ENCODE measurements at regions not wholly inside any gene's neighbourhood (a gene's known extent, or its start where the extent isn't known, plus 50 kb on each side); places are given as distances from the start of the nearest gene placed in this dataset.

GRCh38 chr5:82624062-82624461 lies 345.9 kb upstream of the RPS23 start:
- TF ChIP-seq CTCF (IDR thresholded peaks at IDR 0.05) = no peak
- TF ChIP-seq POLR2A (IDR thresholded peaks at IDR 0.05) = no peak

Data from transverse colon (tissue), 3 donors.